H9 (cell line): ENCODE measurements at regions not wholly inside any gene's neighbourhood (a gene's known extent, or its start where the extent isn't known, plus 50 kb on each side); places are given as distances from the start of the nearest gene placed in this dataset.

Experiments
- DNase-seq: peaks from one replicate; pipeline ENCODE4 v3.0.0-alpha.2; 2017
- H2AFZ ChIP-seq: one replicate; pipeline ENCODE4 v1.6.1; 2013; ENCODE audit warnings: mild to moderate bottlenecking, low read length, control low read depth, moderate library complexity
- H2AK5ac ChIP-seq: 2 replicates; pipeline ENCODE4 v1.6.1; 2013; ENCODE audit warnings: low read length, control low read depth, mixed read lengths; ENCODE audit not compliant: insufficient read length
- H2BK120ac ChIP-seq: one replicate; pipeline ENCODE4 v1.6.1; 2013; ENCODE audit warnings: low read depth, mild to moderate bottlenecking, low read length, control low read depth, inconsistent platforms; ENCODE audit not compliant: poor library complexity, severe bottlenecking
- H2BK12ac ChIP-seq: 2 replicates; pipeline ENCODE4 v1.6.1; 2013; ENCODE audit warnings: low read length, control low read depth, mixed read lengths, low read depth; ENCODE audit not compliant: insufficient read length
- H2BK15ac ChIP-seq: 2 replicates; pipeline ENCODE4 v1.6.1; 2013; ENCODE audit warnings: low read depth, low read length, control low read depth
- H2BK20ac ChIP-seq: one replicate; pipeline ENCODE4 v1.6.1; 2013; ENCODE audit warnings: low read depth, mild to moderate bottlenecking, low read length, control low read depth, inconsistent platforms; ENCODE audit not compliant: poor library complexity, severe bottlenecking
- H2BK5ac ChIP-seq: 2 replicates; pipeline ENCODE4 v1.6.1; 2013; ENCODE audit warnings: low read length, control low read depth, mixed read lengths; ENCODE audit not compliant: insufficient read length
- H3K14ac ChIP-seq: 2 replicates; pipeline ENCODE4 v1.6.1; 2013; ENCODE audit warnings: low read length, control low read depth; ENCODE audit not compliant: insufficient read depth
- H3K18ac ChIP-seq: 2 replicates; pipeline ENCODE4 v1.6.1; 2013; ENCODE audit warnings: low read depth, mild to moderate bottlenecking, mixed read lengths, low read length, control low read depth; ENCODE audit not compliant: insufficient read length
- H3K23ac ChIP-seq: 2 replicates; pipeline ENCODE4 v1.6.1; 2013; ENCODE audit warnings: low read length, control low read depth, mixed read lengths, low read depth; ENCODE audit not compliant: insufficient read length
- H3K23me2 ChIP-seq: 2 replicates; pipeline ENCODE4 v1.6.1; 2013; ENCODE audit warnings: low read depth, mild to moderate bottlenecking, mixed read lengths, low read length, control low read depth; ENCODE audit not compliant: insufficient read length, poor library complexity, severe bottlenecking
- H3K27ac ChIP-seq: 2 replicates; pipeline ENCODE4 v1.5.1; 2013; ENCODE audit warnings: low read length, control low read depth, mixed read lengths, low read depth; ENCODE audit not compliant: insufficient read length
- H3K27me3 ChIP-seq: 2 replicates; pipeline ENCODE4 v1.6.1; 2013; ENCODE audit warnings: low read length, control low read depth, inconsistent platforms; ENCODE audit not compliant: insufficient read depth
- H3K4ac ChIP-seq: 2 replicates; pipeline ENCODE4 v1.6.1; 2013; ENCODE audit warnings: low read depth, mild to moderate bottlenecking, control low read depth, inconsistent platforms, low read length, moderate library complexity
- H3K4me1 ChIP-seq: 2 replicates; pipeline ENCODE4 v1.6.1; 2013; ENCODE audit warnings: low read length, control low read depth, inconsistent platforms; ENCODE audit not compliant: insufficient read depth
- H3K4me2 ChIP-seq: 2 replicates; pipeline ENCODE4 v1.6.1; 2013; ENCODE audit warnings: low read length, control low read depth, mixed read lengths; ENCODE audit not compliant: insufficient read length, insufficient read depth
- H3K56ac ChIP-seq: 2 replicates; pipeline ENCODE4 v1.6.1; 2013; ENCODE audit warnings: low read depth, mild to moderate bottlenecking, mixed read lengths, low read length, control low read depth; ENCODE audit not compliant: insufficient read length
- H3K79me1 ChIP-seq: 2 replicates; pipeline ENCODE4 v1.6.1; 2013; ENCODE audit warnings: low read depth, mild to moderate bottlenecking, moderate library complexity, low read length, control low read depth, inconsistent platforms; ENCODE audit not compliant: insufficient read depth, poor library complexity, severe bottlenecking
- H3K79me2 ChIP-seq: 2 replicates; pipeline ENCODE4 v1.6.1; 2013; ENCODE audit warnings: low read length, control low read depth, inconsistent platforms; ENCODE audit not compliant: insufficient read depth
- H3K9ac ChIP-seq: 2 replicates; pipeline ENCODE4 v1.6.1; 2013; ENCODE audit warnings: low read length, control low read depth, mixed read lengths; ENCODE audit not compliant: insufficient read length; ENCODE audit errors: extremely low read depth
- H3K9me3 ChIP-seq: one replicate; pipeline ENCODE4 v1.6.1; 2013; ENCODE audit warnings: low read depth, low read length, inconsistent platforms; ENCODE audit not compliant: control insufficient read depth
- H3T11ph ChIP-seq: one replicate; pipeline ENCODE4 v1.6.1; 2013; ENCODE audit warnings: mild to moderate bottlenecking, low read length, control low read depth, inconsistent platforms
- H4K20me1 ChIP-seq: one replicate; pipeline ENCODE4 v1.6.1; 2013; ENCODE audit not compliant: control insufficient read depth, insufficient read length, insufficient read depth
- H4K5ac ChIP-seq: 2 replicates; pipeline ENCODE4 v1.6.1; 2013; ENCODE audit warnings: low read depth, mild to moderate bottlenecking, mixed read lengths, low read length, control low read depth; ENCODE audit not compliant: insufficient read length
- H4K8ac ChIP-seq: replicated peaks from 2 replicates; pipeline ENCODE4 v1.6.1; 2013; ENCODE audit warnings: low read length, control low read depth, mixed read lengths, low read depth; ENCODE audit not compliant: insufficient read length
- H4K91ac ChIP-seq: 2 replicates; pipeline ENCODE4 v1.6.1; 2013; ENCODE audit warnings: low read depth, mild to moderate bottlenecking, moderate library complexity, mixed read lengths, low read length, control low read depth; ENCODE audit not compliant: insufficient read length
- H3K27ac Mint-ChIP-seq, 3 experiments: 2 replicates in 2 of 3; 3 replicates in 1 of 3; pipeline ENCODE4 v1.8.0; 2020 to 2021; ENCODE audit warnings: mixed read lengths in 3 of 3, mild to moderate bottlenecking in 1 of 3, moderate library complexity in 1 of 3
- H3K27me3 Mint-ChIP-seq: 2 replicates; pipeline ENCODE4 v1.8.0; 2021; ENCODE audit warnings: low read depth, mild to moderate bottlenecking, moderate library complexity, mixed read lengths
- H3K36me3 Mint-ChIP-seq, 3 experiments: 2 replicates in 2 of 3; 3 replicates in 1 of 3; pipeline ENCODE4 v1.8.0; 2020 to 2021; ENCODE audit warnings: low read depth in 3 of 3, mixed read lengths in 3 of 3; ENCODE audit not compliant: insufficient read depth in 1 of 3
- H3K4me1 Mint-ChIP-seq, 2 experiments: 2 replicates each; pipeline ENCODE4 v1.8.0; 2020; ENCODE audit warnings: mixed read lengths in 2 of 2
- H3K4me3 Mint-ChIP-seq, 2 experiments: 2 replicates in 1 of 2; 3 replicates in 1 of 2; pipeline ENCODE4 v1.8.0; 2020 to 2021; ENCODE audit warnings: mild to moderate bottlenecking in 2 of 2, mixed read lengths in 2 of 2, moderate library complexity in 1 of 2
- H3K9me3 Mint-ChIP-seq, 2 experiments: 2 replicates in 1 of 2; 3 replicates in 1 of 2; pipeline ENCODE4 v1.8.0; 2020; ENCODE audit warnings: mild to moderate bottlenecking in 2 of 2, mixed read lengths in 2 of 2, moderate library complexity in 1 of 2
- WGBS: extraction: QIAGEN DNeasy Blood & Tissue Kit; methylation state at CpG from one replicate; pipeline ENCODE4 v1.1.7; 2013; ENCODE audit warnings: missing lambda C conversion rate, low lambda C conversion rate, mixed read lengths; ENCODE audit not compliant: insufficient read length; ENCODE audit errors: extremely low coverage; 5-methylcytosine and 5-hydroxymethylcytosine counted together
- TF ChIP-seq, protein P1 (sequence below): fragments of 200-600 bp; sonication (generic); conservative IDR thresholded peaks from 3 replicates; pipeline ENCODE4 v1.8.0; 2021; ENCODE audit warnings: antibody characterized with exemption, mild to moderate bottlenecking

DNA sequence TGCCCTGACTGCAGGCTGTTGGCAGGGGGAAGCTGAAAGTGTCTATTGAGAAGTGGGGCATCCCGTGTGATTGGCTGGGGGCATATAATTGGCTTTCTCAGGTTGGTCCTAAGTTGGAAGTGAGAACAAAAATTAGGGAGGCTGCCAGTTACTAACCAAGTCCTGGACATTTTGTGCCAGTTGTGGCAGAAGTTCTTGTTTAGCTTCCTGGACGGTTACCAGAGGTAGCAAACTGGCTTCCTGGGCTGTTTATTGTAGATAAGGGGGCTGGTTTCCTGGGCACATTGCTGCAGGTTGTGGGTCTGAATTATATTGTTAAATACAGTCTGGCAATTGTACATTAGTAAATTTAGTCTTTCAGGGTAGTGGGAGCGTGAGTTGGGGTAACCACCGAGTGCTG lies 50.6 kb upstream of the SLC2A12 start:
- no peak overlapping the region for H3K23ac ChIP-seq
- no peak overlapping the region for H2BK20ac ChIP-seq
- H2BK5ac ChIP-seq = no peak overlapping the region
- H3K79me1 ChIP-seq = no peaks in the 10 kb centered on the region
- Mint-ChIP-seq H3K27me3 (no peaks in the 10 kb centered on the region), H3K4me3 (no peak overlapping the region), H3K4me1 (no peaks in the 10 kb centered on the region), H3K9me3 (peaks cover 0 to 4% of the 10 kb centered on the region in 2 experiments; a peak in 1 of 5 replicates), H3K36me3 (peaks cover 0 to 4% (median 0%) of the 10 kb centered on the region in 3 experiments; a peak in 1 of 7 replicates), H3K27ac (no peak overlapping the region)
- no peak overlapping the region for H3K9ac ChIP-seq
- H4K20me1 ChIP-seq = no peaks in the 10 kb centered on the region
- TF ChIP-seq, protein P1, sequence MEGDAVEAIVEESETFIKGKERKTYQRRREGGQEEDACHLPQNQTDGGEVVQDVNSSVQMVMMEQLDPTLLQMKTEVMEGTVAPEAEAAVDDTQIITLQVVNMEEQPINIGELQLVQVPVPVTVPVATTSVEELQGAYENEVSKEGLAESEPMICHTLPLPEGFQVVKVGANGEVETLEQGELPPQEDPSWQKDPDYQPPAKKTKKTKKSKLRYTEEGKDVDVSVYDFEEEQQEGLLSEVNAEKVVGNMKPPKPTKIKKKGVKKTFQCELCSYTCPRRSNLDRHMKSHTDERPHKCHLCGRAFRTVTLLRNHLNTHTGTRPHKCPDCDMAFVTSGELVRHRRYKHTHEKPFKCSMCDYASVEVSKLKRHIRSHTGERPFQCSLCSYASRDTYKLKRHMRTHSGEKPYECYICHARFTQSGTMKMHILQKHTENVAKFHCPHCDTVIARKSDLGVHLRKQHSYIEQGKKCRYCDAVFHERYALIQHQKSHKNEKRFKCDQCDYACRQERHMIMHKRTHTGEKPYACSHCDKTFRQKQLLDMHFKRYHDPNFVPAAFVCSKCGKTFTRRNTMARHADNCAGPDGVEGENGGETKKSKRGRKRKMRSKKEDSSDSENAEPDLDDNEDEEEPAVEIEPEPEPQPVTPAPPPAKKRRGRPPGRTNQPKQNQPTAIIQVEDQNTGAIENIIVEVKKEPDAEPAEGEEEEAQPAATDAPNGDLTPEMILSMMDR = no peak
- H3K4me2 ChIP-seq = no peak overlapping the region
- no peak overlapping the region for H4K5ac ChIP-seq
- H3K56ac ChIP-seq = no peak overlapping the region
- H3K14ac ChIP-seq = no peak overlapping the region
- no peak overlapping the region for H2BK15ac ChIP-seq
- no peaks in the 10 kb centered on the region for H3K79me2 ChIP-seq
- no peak overlapping the region for H2BK120ac ChIP-seq
- H3K27me3 ChIP-seq = no peaks in the 10 kb centered on the region
- no peak overlapping the region for H2BK12ac ChIP-seq
- no peaks in the 10 kb centered on the region for H3K9me3 ChIP-seq
- no peaks in the 10 kb centered on the region for H3K4me1 ChIP-seq
- no peak overlapping the region for H4K91ac ChIP-seq
- H3K18ac ChIP-seq = no peak overlapping the region
- H4K8ac ChIP-seq = no peak overlapping the region
- H2AK5ac ChIP-seq = no peak overlapping the region
- no peak overlapping the region for H3T11ph ChIP-seq
- no peaks in the 10 kb centered on the region for H3K23me2 ChIP-seq
- WGBS = no CpG with 5 or more reads among the region's 4 CpGs
- H3K4ac ChIP-seq = no peak overlapping the region
- no peak for DNase-seq
- no peak overlapping the region for H3K27ac ChIP-seq
- H2AFZ ChIP-seq = no peak overlapping the region
